ENCODE measurements at regions not wholly inside any gene's neighbourhood (a gene's known extent, or its start where the extent isn't known, plus 50 kb on each side); places are given as distances from the start of the nearest gene placed in this dataset.
A peak's percentile ranks its signal among the peaks of the same experiment; 100 is the strongest.

DNA sequence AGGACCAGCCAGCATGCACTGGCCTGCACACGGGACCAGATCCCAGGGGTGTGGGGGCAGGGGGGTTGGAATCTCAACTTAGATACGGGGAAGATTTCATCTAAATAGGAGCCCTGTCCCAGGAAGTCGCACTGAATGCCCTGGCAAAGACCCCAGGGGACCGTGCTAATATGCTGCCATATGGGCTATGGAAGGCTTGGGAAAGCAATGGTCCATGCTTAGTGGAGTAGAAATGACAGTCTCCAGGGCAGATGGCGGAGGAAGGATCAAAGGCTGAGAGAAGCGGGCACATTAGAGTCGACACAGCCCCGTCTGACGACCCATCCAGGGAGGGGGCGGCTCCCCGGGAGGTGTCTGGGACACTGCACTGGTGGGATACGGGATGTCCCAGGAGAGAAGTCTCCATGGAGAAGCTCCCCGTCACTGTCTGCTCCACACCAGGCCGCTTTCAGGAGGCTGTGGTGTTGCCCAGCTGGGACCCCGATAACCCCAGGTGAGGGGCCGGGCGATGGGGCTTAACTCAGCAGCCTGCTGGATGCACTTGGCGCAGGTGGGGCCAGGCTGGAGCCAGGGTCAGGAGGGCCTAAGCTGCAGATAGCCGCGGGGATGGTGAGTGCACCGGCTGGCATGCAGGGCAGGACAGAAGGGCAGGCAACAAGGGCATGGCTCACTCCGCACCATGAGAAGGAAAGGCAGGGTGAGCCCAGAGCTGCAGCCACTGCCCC lies 377.7 kb upstream of the IRX1 start:
- no peak for DNase-seq

DNA sequence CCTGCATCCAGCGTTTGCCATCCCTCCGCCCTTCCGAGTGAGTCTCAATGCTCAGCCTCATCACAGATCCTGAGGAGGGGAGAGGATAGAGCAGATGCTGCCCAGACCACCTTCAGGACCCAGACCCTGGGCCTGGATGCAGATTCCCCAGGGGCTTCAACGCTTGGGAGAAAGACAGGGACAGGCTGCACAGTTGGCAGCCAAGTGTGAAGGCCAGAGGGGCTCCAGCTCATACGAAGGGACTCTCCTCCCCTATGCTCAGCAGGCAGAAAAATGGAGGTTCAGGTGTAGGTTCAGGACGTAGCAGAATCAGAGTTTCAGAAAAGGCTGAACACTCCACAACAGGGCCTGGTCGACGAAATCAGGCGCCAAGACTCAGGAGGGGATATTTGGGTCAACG lies 378.5 kb upstream of the IRX1 start:
- DNase-seq = no peak

DNA sequence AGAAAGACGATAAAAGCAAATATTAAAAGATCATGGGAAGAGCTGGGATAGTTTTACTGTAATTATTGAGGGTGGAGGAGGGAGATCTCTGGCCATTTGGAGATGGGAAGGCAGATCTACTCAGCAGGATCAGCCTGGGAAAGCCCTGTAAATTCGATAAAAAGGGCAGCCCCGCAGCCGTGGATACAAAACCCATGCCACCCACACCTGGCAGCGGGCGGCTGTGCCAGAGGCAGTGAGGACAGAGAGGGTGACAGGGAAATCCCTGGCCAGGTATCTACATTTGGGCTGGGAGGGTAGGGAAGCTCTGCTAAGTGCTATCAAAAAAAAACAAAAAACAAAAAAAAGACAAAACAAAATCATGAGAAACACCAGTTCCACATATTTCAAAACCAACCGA lies 379.2 kb upstream of the IRX1 start:
- no peak for DNase-seq

DNA sequence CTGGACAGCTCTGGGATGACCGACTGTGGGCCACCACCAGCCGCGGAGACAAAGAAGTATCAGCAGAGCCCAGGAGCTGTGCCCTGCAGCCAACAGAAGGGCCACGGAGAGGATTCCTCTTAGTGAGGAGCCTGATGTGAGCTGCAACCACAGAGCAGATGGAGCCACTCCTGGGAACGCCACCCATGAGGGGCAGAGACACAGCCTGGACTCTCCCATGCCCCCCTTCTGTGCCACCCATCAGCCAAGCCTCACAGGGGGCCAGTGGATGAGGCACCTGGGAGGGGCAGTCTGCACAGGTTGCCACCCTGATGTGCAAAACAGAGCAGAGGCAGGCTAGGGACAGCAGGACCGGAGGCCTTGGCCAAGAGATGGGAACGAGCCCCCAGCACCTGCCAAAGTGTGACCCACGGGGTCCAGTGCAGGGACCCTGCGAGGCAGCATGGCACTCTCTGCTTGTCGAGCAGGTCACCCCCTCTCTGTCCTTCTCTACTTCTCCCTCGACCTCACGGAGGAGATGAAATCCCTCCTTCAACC lies 380.7 kb upstream of the IRX1 start:
- DNase-seq = peak; percentile 19

DNA sequence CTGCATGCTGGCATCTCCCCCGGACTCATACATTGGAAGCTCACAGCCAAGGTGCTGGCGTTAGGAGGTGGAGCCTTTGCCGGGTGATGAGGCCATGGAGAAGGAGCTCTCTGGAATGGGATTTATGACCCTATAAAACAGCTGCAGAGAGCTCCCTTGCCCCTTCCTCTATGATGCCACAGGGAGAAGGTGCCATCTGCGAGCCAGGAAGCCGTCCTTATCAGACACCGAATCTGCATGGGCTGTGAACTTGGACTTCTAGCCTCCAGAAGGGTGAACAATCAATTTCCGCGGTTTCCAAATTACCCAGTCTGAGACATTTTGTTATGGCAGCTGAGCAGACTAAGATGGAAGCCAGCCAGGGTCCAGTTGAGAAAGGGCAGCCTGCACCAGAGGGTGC lies 381.2 kb upstream of the IRX1 start:
- no peak for DNase-seq

DNA sequence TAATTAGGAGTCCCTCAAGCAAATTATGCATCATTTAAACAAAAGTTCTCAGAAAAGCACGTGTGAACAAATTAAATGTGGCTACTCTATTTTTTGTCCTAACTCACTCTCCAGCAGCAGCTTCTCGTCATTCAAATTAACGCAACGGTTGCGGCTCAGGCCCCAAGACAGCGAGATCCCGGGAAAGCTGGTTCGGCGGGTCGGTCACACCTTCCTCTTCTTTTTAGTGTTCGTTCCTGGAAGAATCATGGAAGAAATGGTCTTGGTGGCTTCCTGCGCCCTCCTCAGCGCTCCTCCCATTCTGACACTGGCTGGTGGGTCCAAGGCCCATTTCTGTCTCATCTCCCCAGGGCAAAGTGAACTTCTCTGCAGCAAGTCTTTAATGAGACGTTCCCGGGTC lies 382.8 kb upstream of the IRX1 start:
- no peak for DNase-seq

DNA sequence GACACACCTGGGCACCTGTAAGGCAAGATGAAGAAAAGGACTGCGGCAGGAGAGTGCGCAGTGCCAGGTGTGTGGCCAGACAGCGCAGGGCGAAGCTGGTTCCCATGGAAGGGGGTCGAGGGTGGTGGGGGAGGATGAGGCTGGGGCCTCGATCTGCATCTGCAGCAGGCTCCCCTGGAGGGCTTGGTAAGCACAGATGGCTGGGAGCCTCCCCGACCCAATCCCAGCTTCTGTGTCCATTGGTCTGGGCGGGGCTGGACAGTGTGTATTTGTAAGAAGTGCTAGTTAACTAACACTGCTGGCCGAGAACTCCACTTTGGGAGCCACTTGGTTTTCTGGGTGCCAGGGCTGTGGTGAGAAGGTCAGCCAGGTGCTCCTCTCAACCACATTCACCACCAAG lies 385.1 kb upstream of the IRX1 start:
- DNase-seq = no peak

DNA sequence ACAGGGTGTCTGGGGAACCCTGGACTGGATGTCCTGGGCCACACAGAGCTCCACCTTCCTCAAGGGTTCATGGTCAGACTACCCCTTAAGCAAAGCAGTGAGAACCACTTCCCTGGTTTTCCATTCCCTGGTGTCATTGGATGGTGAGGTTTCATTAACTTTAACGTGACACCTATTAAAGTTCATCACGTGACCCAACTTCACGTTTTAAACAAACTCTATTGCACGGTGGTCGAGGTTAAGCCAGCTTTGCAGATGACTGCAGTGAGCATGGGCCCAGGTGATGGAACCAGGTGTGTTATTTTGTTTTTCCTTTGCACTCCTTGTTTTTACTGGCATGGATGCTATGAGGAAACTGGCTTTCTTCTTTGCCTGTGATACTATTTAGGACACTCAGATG lies 385.7 kb upstream of the IRX1 start:
- DNase-seq = no peak

DNA sequence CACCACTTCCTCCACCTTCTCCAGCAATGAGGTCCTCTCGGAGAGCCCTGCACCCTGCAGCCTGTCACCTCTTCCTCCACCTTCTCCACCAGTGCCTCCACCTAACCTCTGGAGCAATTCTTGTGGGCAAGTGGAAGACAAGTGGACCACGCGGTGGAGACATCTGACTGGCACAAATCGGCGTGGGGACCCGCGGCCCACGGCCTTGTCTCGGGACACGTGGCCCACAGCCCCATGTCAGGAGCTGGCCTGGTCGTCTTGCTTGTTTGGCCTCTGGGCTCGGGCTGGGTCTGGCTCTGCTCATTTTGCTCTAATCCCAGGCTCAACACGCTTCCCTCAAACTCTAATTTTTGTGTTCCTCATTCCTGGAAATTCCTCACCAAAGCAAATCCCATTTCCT lies 393.1 kb upstream of the IRX1 start:
- DNase-seq = no peak

DNA sequence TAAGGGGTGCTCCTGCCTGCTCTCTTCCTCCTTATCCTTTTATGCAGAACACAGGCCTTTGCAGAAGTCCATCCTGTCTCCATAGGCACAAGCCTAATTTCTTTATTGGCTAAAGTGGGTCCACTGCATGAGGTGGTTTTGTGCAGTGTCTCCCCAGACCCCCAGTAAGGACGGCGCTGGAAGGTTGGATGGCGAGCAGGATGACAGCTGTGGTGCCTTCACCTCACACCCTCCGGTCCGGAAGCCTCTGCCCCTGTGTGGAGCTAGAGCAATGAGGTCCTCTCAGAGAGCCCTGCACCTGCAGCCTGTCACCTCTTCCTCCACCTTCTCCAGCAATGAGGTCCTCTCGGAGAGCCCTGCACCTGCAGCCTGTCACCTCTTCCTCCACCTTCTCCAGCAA lies 393.7 kb upstream of the IRX1 start:
- DNase-seq = no peak

DNA sequence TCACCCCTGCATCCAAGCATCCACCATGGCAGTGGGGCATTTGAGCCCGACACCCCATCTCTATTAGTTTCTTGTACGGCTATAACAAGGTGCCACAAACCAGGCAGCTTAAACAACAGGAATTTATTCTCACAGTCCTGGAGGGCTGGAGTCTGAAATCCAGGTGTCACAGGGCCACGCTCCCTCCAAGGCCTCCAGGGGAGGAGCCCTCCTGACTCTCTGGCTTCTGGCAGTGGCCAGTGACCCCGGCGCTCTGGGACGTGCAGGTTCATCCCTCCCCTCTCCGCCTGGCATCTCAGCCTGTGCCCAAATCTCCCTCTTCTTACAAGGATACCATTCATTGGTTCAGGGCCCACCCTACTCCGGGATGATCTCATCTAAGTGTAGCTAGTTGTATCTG lies 394.5 kb upstream of the IRX1 start:
- no peak for DNase-seq

DNA sequence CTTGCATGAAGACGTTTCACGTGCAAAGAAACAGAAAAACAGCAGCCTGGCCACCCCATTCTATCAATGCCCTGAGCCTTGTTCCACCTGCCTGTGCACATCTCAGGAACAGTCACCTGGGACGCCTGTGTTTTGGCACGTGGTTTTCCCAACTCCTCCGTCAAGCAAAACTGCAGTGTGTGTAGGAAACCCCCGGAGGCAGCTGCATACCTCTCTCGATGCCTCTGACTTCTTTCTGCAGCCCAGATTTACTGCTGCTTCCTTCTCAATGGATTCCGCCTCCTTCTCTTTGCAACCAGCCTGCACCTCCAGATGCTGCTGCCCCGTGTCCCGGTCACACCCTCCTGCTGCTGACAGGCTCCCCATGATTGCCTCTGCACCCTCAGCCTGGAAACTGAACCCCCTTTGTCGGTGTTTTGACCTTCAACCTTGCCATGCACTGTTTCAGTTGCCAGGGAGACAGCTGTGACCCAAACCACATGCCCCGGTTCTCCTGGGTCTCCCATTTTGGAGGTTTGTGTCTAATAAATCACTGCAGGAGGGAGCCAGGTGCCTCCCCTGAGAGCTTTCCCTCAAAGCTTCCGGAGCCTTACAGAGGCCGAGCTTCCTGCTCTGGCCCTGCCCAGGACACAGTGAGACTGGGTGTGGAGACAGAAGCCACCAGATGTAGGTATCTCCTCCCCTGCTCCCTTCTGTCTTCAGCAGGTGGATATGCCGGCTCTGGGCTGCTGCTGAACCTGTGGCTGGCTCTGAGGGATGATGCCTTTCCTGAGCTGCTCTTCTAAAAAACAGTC lies 395.5 kb upstream of the IRX1 start:
- no peak for DNase-seq

DNA sequence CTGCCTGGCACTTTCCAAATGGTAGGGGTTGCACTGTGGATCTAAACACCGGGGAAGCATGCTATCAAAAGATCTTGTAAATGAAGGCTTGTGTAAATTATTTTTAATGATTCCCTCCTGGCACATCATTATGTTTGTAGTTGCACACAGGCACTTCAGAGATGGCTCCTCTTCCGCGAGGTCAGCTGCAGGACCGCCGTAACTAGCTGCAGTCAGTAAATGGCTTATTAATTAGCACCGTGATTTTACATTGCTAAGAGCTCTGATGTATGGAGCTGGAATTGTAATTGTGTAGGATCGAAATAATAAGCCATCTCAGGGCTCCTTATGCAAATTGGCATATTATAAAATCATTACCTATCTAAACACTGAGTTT lies 397.6 kb upstream of the IRX1 start:
- DNase-seq = no peak

DNA sequence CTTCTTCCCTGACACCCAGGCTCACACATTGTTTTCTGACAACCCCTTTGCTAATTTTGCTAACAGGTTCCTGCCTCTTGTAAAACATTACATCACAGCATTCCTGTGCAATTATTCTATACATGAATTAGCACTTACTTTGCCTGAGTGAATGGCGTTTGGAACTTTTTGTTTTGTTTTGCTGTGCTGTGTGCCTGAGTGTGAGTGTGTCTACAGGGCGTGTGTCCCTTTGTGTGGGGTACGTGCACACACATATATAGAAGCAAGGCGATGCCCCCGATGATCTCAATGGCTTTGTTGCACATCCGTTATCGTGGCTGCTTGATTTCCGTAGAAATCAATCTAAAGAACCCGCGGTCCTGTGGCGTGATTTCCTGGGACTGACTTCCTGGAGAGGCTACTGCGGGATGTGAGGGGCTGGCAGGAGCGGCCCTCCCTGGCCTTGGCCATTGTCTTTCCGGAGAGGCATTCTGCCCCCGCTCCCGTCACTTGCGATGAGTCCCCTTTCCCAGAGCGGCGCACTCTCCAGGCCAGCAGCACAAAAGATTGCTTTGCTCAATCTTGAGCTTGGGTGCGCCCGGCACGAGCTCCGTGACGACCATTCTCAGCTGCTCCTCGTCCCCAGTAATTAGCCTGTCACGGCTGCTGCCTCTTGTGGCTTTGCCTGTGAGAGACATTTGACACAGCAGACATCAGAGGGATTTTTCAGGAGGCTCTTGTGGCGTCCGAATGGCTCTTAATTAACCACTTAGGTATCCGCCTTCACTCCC lies 398.1 kb upstream of the IRX1 start:
- DNase-seq = no peak

DNA sequence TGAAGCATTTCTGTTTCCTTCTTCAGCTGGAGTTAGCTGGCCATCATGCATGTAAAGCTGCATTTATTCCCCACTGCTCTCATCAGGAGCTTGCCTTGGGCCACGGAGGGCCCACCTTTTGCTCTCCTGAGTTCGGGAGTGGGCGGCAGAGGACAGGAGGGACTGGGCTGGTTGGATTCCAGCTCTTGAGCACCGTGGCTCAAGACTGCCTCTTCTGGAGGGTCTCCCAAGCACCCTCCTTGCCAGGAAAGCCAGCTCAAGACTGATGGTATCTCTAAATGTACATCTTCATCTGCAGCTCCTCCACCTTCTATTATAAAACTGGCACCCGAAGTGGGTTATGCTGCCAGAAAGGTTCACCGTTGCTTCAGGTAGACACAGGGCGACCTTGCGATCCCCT lies 399.6 kb upstream of the IRX1 start:
- DNase-seq = no peak

DNA sequence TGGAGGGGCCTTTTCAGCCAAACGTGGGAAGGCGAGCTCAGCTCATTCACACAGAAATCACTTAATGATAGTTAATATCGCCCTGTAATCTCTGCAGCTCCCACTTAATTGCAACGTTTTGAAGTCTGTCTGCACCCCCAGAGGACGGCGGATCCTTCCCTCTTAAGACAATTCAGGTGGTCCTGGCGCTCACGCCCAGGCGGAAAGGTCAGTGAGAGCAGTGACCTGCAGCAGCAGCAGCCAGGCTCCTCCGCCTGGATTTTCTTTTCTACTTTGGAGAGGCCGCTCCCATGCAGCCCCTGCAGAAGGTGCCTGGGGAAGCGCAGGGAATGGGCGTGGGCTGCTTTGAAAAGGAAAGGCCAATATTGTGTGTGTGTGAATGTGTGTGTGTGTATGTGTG lies 400.9 kb upstream of the IRX1 start:
- DNase-seq = no peak

DNA sequence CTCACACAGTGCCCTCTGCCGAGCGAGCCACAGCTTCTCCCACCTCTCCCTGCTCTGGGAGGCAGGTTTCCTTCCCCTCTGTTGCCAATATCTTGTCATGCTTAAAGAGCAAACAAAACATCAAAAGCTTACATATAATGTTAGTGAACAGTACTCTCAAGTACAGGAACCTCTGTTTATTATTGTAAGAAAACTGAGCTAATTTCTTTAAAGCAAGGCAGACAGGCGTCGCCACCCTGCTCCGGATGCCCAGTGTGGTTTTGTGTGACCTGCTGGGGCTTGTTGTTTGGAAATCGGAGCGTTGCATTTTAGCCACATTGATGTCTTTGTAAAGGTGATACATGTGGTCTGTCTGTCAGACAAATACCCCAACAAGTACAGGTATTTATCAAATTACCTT lies 401.4 kb upstream of the IRX1 start:
- DNase-seq = no peak

DNA sequence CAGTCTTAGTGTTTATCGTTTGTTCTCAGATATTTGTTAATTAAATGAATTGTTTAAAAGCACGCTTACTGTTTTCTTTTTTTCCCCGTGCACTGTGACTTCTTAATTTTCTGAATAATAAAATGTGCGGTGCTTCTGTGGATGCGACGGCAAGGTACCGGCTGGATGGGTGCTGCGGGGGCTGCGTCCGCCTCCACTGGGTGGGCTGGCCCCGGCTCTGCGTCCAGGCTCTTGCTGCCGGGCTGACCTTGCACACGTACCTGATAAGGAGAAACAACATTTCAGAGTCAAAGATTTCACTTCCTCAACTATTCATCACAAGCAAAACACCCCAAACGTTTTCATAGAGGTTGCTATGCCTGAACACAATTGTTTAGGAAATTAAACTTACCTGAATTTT lies 404.0 kb upstream of the IRX1 start:
- DNase-seq = no peak

DNA sequence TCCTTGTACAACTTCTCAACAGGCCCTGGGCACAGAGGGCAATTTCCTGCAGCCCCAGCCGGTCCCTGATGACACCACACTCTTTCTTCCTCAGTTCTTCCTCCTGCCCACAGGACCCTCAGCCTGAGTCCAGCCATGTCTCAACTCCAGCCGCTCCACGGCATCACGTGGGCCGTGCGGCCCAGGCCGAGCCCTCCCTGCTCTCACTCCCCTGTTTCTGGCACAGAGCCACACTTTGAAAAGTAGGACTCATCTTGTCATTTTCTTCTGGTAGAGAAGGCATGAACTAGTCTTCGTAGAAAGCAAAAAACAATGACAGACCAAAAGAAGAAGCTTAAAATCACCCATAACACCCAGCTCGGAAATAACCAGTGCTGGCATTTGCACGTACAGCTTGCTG lies 404.7 kb upstream of the IRX1 start:
- no peak for DNase-seq

DNA sequence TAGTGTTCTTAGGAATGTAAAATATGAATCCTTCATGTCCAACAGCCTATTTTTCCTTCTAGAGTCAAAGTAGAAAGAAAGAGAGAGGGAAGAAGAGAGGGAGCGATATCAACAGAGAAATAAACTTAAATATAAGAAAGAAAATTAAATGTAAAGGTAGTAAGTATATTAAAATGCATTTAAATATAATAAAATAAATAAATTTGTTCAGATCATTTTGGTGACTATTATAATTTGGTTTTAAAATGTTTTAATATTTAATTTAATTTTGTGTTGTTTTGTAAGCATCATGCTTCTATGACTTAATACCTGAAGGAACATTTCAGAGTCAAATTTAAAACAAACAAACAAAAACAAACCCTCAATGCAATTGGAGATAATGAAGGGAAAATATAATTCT lies 405.2 kb upstream of the IRX1 start:
- no peak for DNase-seq

DNA sequence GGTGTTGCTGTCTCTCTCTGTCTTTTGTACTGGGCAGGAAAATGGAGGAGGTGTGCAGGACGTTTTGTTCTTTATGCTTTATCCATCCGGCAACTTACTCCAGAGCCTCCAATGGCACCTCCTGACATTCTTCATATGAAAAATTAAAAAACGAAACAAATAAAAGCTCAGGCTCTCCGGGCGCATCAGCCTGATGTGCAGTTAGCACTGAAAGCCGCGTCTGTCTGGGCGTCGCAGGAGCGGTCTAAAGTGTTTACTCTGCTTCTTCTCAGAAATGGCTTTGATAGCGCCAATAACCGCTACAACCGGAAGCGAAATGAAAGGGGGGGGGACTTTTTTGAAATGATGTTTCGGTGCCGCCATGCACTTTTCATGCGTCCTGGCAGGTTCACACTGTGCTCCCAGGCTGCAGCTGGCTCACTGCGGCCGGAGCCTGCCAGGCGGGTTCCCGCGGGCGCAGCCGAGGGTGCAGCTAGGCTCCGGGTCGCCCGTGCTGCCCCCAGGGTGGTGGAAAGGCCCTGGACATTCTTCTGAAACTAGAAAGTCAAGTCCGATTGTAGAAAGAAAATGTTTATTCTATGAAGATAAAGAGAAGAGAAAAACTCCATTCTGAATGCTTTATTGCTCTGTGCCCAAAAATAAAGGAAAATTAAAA lies 407.7 kb upstream of the IRX1 start:
- no peak for DNase-seq

DNA sequence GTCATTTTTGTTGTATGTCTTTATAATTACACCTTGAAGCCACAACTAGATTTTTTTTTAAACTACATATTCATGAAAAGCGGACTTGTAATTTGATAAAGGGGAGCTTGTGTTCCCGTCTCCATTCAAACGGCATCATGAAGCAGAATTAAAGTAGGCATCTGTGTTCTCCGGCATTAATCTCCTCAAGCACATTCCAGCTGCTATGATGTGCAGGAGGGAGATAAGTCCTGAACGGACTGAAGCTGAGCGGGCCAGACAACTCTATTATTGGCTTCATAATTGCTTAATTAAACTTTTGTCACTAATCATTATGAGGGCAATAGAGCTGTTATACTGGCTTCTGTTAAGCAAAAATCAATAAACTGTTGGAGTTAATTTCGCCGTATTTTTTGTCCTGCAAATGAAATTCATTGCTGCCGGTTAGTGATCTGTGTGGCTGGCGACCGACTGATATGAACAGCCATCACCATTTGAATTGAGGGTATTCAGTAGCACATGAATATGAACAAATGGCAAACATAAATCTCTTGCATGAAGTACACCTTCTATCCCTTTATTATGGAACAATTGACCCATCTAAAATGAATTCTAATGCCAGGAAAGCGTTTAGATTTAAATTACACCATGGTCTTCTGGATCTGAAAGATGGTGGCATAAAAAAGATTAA lies 408.8 kb upstream of the IRX1 start:
- DNase-seq = no peak

DNA sequence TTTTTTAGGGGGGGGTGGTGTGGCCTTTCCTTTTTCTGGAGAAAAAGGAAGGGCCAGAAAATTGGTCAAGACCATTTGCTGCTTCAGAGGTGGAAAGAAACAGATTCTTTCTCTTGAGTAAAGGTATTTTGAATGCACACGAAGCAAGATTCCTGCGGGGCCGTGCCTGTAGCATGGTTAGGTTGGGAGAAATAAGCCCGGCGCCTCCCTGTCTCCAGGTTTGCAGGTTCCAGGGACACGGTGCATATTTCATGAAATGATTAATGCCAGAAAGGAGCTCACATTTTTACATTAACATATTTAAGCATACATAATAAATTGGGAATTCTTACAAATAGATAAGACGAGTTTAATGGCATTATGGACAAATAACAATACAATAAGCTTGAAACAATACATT lies 409.5 kb upstream of the IRX1 start:
- DNase-seq = no peak
